ENCODE measurements at regions not wholly inside any gene's neighbourhood (a gene's known extent, or its start where the extent isn't known, plus 50 kb on each side); places are given as distances from the start of the nearest gene placed in this dataset.

DNA sequence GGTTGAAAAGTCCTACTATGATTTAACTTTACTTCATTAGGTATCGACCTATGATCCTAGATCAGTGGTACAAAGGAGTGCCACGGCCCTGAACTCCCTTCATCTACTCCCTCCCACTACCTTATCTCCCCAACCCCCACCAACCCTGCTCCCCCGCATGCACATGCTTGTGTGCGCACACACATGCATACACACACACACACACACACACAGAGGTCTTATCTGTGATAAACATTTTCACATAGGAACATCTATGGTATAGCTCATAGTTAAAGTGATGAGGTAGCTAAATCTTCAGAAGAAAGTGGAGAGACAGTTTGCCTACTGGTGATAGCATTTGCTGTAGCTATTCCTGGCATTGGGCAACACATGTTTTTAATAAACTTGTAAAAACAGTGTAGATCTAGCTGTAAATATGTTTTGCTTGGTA is 471.3 kb downstream of the ZEB2 start (continued):
- TF ChIP-seq SIRT6 (IDR thresholded peaks at IDR 0.05; ENCODE audit: low read depth, low read length), result no peak
- no peak for TF ChIP-seq ZNF134 (CRISPR knock-in tag; conservative IDR thresholded peaks at IDR 0.05)
- TF ChIP-seq ZBTB7A (IDR thresholded peaks at IDR 0.05; ENCODE audit: borderline replicate concordance, control insufficient read depth, low read depth, low read length), result no peak
- TF ChIP-seq ZNF124 (CRISPR knock-in tag; IDR thresholded peaks at IDR 0.05), result no peak
- TF ChIP-seq ZNF311 (CRISPR knock-in tag; IDR thresholded peaks at IDR 0.05), result no peak
- TF ChIP-seq HNRNPL (IDR thresholded peaks at IDR 0.05; ENCODE audit: low read depth, low read length), result no peak
- no peak for TF ChIP-seq ZNF785 (CRISPR knock-in tag; IDR thresholded peaks at IDR 0.05)
- TF ChIP-seq ZNF445 (CRISPR knock-in tag; IDR thresholded peaks at IDR 0.05; ENCODE audit: low read depth), result no peak
- no peak for TF ChIP-seq ETV6 (IDR thresholded peaks at IDR 0.05; ENCODE audit: borderline replicate concordance in 1 of 2, low read depth in 2 of 2, low read length in 1 of 2)
- TF ChIP-seq ETV6 (CRISPR knock-in tag; IDR thresholded peaks at IDR 0.05; ENCODE audit: borderline replicate concordance), result no peak
- no peak for TF ChIP-seq STAG1 (CRISPR knock-in tag; IDR thresholded peaks at IDR 0.05; ENCODE audit: borderline replicate concordance)
- no peak for TF ChIP-seq FOXJ3 (CRISPR knock-in tag; IDR thresholded peaks at IDR 0.05)
- no peak for TF ChIP-seq ZC3H8 (IDR thresholded peaks at IDR 0.05)
- no peak for TF ChIP-seq THAP7 (CRISPR knock-in tag; IDR thresholded peaks at IDR 0.05)
- TF ChIP-seq, protein P1, sequence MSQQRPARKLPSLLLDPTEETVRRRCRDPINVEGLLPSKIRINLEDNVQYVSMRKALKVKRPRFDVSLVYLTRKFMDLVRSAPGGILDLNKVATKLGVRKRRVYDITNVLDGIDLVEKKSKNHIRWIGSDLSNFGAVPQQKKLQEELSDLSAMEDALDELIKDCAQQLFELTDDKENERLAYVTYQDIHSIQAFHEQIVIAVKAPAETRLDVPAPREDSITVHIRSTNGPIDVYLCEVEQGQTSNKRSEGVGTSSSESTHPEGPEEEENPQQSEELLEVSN (IDR thresholded peaks at IDR 0.05; ENCODE audit: borderline replicate concordance in 1 of 2, extremely low read depth in 1 of 2, insufficient read depth in 1 of 2, insufficient read length in 1 of 2, low read depth in 1 of 2, low read length in 1 of 2, poor library complexity in 1 of 2, severe bottlenecking in 1 of 2), result no peak
- no peak for TF ChIP-seq CUX1 (CRISPR knock-in tag; IDR thresholded peaks at IDR 0.05)
